ENCODE measurements at regions not wholly inside any gene's neighbourhood (a gene's known extent, or its start where the extent isn't known, plus 50 kb on each side); places are given as distances from the start of the nearest gene placed in this dataset.

DNA sequence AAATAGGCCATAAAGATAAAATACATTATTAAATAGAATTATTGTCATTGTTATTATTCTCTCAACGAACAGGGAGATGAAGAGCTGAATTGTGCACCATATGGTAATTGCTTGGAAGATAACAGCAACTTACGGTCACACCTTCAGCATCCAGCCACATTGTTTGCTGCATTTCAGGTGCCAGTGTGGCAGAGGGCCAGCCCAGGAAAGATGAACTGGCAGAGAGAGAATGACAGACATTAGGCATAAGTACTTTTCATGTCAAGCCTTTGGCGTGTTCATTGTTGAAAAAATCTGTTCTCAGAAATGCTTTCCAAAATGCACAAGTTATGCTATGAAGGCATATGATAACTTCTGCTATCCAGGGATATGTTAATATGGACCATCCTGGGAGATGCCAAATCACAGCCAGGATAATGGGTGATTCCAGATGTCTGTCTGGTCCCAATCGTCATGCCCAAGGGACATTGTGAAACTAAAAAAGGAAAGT, 748.6 kb upstream of the PIK3C3 start:
- no peaks in the 10 kb centered on the region for H3K36me3 Mint-ChIP-seq (ENCODE audit: low read depth)
- no peak overlapping the region for H3K4me3 ChIP-seq
- no peaks in the 10 kb centered on the region for H3K27me3 ChIP-seq (ENCODE audit: insufficient read depth)
- no peaks in the 10 kb centered on the region for H3K9me2 ChIP-seq (ENCODE audit: insufficient read depth)
- peaks cover 7% of the 10 kb centered on the region; the same call in 2 of the 3 replicates for H3K4me1 Mint-ChIP-seq
- H3K27me3 Mint-ChIP-seq (ENCODE audit: insufficient read depth, low read depth, poor library complexity): no peaks in the 10 kb centered on the region
- no peak overlapping the region for H2AFZ ChIP-seq
- H3K36me3 ChIP-seq (ENCODE audit: insufficient read depth): no peaks in the 10 kb centered on the region
- H3K4me1 ChIP-seq (ENCODE audit: insufficient read depth): no peaks in the 10 kb centered on the region
- H3K9me3 Mint-ChIP-seq: no peaks in the 10 kb centered on the region
- H4K20me1 ChIP-seq (replicated peaks; ENCODE audit: insufficient read depth): no peaks in the 10 kb centered on the region
- no peaks in the 10 kb centered on the region for H3F3A ChIP-seq (replicated peaks; ENCODE audit: low read depth)
- ATAC-seq (no peak), DNase-seq (ENCODE audit: low spot score) (no peak)
- no peak overlapping the region for H3K27ac ChIP-seq (ENCODE audit: low read depth)
- H3K4me2 ChIP-seq: no peak overlapping the region
- TF ChIP-seq EZH2phosphoT487 (IDR thresholded peaks at IDR 0.05; ENCODE audit: unreplicated experiment) (no peak), ZNF114 (CRISPR knock-in tag; IDR thresholded peaks at IDR 0.05) (no peak), ZNF331 (CRISPR knock-in tag; IDR thresholded peaks at IDR 0.05; ENCODE audit: low read depth) (no peak), CREB1 (CRISPR knock-in tag; IDR thresholded peaks at IDR 0.05; ENCODE audit: low read depth) (no peak), STAT1 (IDR thresholded peaks at IDR 0.05; ENCODE audit: unreplicated experiment) (no peak), NANOG (IDR thresholded peaks at IDR 0.05; ENCODE audit: borderline replicate concordance) (no peak), POLR2AphosphoS5 (IDR thresholded peaks at IDR 0.05; ENCODE audit: low read depth) (no peak), EZH2 (IDR thresholded peaks at IDR 0.05; ENCODE audit: low read depth, unreplicated experiment) (no peak), JUNB (IDR thresholded peaks at IDR 0.05; ENCODE audit: unreplicated experiment) (no peak)
- TF ChIP-seq, protein P1, sequence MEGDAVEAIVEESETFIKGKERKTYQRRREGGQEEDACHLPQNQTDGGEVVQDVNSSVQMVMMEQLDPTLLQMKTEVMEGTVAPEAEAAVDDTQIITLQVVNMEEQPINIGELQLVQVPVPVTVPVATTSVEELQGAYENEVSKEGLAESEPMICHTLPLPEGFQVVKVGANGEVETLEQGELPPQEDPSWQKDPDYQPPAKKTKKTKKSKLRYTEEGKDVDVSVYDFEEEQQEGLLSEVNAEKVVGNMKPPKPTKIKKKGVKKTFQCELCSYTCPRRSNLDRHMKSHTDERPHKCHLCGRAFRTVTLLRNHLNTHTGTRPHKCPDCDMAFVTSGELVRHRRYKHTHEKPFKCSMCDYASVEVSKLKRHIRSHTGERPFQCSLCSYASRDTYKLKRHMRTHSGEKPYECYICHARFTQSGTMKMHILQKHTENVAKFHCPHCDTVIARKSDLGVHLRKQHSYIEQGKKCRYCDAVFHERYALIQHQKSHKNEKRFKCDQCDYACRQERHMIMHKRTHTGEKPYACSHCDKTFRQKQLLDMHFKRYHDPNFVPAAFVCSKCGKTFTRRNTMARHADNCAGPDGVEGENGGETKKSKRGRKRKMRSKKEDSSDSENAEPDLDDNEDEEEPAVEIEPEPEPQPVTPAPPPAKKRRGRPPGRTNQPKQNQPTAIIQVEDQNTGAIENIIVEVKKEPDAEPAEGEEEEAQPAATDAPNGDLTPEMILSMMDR (conservative IDR thresholded peaks at IDR 0.05; ENCODE audit: low read depth in 2 of 2): no peak
- TF ChIP-seq, protein P2, sequence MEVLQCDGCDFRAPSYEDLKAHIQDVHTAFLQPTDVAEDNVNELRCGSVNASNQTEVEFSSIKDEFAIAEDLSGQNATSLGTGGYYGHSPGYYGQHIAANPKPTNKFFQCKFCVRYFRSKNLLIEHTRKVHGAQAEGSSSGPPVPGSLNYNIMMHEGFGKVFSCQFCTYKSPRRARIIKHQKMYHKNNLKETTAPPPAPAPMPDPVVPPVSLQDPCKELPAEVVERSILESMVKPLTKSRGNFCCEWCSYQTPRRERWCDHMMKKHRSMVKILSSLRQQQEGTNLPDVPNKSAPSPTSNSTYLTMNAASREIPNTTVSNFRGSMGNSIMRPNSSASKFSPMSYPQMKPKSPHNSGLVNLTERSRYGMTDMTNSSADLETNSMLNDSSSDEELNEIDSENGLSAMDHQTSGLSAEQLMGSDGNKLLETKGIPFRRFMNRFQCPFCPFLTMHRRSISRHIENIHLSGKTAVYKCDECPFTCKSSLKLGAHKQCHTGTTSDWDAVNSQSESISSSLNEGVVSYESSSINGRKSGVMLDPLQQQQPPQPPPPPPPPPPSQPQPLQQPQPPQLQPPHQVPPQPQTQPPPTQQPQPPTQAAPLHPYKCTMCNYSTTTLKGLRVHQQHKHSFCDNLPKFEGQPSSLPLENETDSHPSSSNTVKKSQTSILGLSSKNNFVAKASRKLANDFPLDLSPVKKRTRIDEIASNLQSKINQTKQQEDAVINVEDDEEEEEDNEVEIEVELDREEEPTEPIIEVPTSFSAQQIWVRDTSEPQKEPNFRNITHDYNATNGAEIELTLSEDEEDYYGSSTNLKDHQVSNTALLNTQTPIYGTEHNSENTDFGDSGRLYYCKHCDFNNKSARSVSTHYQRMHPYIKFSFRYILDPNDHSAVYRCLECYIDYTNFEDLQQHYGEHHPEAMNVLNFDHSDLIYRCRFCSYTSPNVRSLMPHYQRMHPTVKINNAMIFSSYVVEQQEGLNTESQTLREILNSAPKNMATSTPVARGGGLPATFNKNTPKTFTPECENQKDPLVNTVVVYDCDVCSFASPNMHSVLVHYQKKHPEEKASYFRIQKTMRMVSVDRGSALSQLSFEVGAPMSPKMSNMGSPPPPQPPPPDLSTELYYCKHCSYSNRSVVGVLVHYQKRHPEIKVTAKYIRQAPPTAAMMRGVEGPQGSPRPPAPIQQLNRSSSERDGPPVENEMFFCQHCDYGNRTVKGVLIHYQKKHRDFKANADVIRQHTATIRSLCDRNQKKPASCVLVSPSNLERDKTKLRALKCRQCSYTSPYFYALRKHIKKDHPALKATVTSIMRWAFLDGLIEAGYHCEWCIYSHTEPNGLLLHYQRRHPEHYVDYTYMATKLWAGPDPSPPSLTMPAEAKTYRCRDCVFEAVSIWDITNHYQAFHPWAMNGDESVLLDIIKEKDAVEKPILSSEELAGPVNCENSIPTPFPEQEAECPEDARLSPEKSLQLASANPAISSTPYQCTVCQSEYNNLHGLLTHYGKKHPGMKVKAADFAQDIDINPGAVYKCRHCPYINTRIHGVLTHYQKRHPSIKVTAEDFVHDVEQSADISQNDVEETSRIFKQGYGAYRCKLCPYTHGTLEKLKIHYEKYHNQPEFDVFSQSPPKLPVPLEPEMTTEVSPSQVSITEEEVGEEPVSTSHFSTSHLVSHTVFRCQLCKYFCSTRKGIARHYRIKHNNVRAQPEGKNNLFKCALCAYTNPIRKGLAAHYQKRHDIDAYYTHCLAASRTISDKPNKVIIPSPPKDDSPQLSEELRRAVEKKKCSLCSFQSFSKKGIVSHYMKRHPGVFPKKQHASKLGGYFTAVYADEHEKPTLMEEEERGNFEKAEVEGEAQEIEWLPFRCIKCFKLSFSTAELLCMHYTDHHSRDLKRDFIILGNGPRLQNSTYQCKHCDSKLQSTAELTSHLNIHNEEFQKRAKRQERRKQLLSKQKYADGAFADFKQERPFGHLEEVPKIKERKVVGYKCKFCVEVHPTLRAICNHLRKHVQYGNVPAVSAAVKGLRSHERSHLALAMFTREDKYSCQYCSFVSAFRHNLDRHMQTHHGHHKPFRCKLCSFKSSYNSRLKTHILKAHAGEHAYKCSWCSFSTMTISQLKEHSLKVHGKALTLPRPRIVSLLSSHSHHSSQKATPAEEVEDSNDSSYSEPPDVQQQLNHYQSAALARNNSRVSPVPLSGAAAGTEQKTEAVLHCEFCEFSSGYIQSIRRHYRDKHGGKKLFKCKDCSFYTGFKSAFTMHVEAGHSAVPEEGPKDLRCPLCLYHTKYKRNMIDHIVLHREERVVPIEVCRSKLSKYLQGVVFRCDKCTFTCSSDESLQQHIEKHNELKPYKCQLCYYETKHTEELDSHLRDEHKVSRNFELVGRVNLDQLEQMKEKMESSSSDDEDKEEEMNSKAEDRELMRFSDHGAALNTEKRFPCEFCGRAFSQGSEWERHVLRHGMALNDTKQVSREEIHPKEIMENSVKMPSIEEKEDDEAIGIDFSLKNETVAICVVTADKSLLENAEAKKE (CRISPR knock-in tag; IDR thresholded peaks at IDR 0.05): no peak
- TF ChIP-seq, protein P3, sequence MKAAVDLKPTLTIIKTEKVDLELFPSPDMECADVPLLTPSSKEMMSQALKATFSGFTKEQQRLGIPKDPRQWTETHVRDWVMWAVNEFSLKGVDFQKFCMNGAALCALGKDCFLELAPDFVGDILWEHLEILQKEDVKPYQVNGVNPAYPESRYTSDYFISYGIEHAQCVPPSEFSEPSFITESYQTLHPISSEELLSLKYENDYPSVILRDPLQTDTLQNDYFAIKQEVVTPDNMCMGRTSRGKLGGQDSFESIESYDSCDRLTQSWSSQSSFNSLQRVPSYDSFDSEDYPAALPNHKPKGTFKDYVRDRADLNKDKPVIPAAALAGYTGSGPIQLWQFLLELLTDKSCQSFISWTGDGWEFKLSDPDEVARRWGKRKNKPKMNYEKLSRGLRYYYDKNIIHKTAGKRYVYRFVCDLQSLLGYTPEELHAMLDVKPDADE (IDR thresholded peaks at IDR 0.05): no peak
- TF ChIP-seq, protein P4, sequence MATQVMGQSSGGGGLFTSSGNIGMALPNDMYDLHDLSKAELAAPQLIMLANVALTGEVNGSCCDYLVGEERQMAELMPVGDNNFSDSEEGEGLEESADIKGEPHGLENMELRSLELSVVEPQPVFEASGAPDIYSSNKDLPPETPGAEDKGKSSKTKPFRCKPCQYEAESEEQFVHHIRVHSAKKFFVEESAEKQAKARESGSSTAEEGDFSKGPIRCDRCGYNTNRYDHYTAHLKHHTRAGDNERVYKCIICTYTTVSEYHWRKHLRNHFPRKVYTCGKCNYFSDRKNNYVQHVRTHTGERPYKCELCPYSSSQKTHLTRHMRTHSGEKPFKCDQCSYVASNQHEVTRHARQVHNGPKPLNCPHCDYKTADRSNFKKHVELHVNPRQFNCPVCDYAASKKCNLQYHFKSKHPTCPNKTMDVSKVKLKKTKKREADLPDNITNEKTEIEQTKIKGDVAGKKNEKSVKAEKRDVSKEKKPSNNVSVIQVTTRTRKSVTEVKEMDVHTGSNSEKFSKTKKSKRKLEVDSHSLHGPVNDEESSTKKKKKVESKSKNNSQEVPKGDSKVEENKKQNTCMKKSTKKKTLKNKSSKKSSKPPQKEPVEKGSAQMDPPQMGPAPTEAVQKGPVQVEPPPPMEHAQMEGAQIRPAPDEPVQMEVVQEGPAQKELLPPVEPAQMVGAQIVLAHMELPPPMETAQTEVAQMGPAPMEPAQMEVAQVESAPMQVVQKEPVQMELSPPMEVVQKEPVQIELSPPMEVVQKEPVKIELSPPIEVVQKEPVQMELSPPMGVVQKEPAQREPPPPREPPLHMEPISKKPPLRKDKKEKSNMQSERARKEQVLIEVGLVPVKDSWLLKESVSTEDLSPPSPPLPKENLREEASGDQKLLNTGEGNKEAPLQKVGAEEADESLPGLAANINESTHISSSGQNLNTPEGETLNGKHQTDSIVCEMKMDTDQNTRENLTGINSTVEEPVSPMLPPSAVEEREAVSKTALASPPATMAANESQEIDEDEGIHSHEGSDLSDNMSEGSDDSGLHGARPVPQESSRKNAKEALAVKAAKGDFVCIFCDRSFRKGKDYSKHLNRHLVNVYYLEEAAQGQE (IDR thresholded peaks at IDR 0.05; ENCODE audit: unreplicated experiment): no peak
- H3K4me3 Mint-ChIP-seq: no peak overlapping the region
- H3K79me2 ChIP-seq (replicated peaks; ENCODE audit: insufficient read depth): no peaks in the 10 kb centered on the region
- H3K27ac Mint-ChIP-seq: no peak overlapping the region

All from GM23338 (cell line).